ENCODE measurements at regions not wholly inside any gene's neighbourhood (a gene's known extent, or its start where the extent isn't known, plus 50 kb on each side); places are given as distances from the start of the nearest gene placed in this dataset.

GRCh38 chr5:145189746-145190145 is 645.4 kb downstream of the PRELID2 start:
- TF ChIP-seq NR2F1 (CRISPR knock-in tag; IDR thresholded peaks at IDR 0.05) (no peak), SP1 (IDR thresholded peaks at IDR 0.05) (no peak), SP1 (CRISPR knock-in tag; IDR thresholded peaks at IDR 0.05) (no peak)

All from HepG2 (cell line).